OCI-LY7 (cell line): ENCODE measurements at regions not wholly inside any gene's neighbourhood (a gene's known extent, or its start where the extent isn't known, plus 50 kb on each side); places are given as distances from the start of the nearest gene placed in this dataset.

Experiments
- EZH2phosphoT487 ChIP-seq: fragments of 200-600 bp; sonication (generic); IDR thresholded peaks from 2 replicates; pipeline ENCODE4 v1.6.1; 2018; ENCODE audit warnings: low read depth, borderline replicate concordance, mild to moderate bottlenecking, mixed run types, antibody characterized with exemption, low read length, moderate library complexity, mixed read lengths
- TF ChIP-seq, protein P1 (sequence below): fragments of 200-600 bp; sonication (generic); conservative IDR thresholded peaks from 2 replicates; pipeline ENCODE4 v1.5.1; 2014; ENCODE audit warnings: mild to moderate bottlenecking, antibody characterized with exemption, low read length, moderate library complexity, mixed read lengths

DNA sequence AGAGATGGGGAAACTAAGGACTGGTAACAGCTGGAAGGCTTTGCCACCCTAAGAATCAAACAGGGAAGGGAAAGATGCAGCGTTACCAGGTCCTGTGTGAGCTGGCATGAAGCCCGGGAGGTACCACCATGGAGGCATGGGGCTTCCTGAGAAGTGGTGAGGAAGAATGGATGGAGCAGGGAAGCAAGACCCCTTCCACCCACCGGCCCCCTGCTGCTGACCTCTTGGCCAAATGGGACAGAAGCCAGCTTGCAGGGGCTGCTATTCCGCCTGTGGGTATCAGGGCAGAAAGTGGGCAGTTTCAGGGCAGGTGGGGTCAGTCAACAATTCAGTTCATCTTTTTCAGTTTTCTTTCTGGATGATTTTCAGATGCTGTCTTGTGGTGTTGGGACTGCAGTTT, 1099.9 kb downstream of the TBC1D22A start:
- TF ChIP-seq, protein P1, sequence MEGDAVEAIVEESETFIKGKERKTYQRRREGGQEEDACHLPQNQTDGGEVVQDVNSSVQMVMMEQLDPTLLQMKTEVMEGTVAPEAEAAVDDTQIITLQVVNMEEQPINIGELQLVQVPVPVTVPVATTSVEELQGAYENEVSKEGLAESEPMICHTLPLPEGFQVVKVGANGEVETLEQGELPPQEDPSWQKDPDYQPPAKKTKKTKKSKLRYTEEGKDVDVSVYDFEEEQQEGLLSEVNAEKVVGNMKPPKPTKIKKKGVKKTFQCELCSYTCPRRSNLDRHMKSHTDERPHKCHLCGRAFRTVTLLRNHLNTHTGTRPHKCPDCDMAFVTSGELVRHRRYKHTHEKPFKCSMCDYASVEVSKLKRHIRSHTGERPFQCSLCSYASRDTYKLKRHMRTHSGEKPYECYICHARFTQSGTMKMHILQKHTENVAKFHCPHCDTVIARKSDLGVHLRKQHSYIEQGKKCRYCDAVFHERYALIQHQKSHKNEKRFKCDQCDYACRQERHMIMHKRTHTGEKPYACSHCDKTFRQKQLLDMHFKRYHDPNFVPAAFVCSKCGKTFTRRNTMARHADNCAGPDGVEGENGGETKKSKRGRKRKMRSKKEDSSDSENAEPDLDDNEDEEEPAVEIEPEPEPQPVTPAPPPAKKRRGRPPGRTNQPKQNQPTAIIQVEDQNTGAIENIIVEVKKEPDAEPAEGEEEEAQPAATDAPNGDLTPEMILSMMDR, result no peak
- TF ChIP-seq EZH2phosphoT487, result no peak
